ENCODE measurements at regions not wholly inside any gene's neighbourhood (a gene's known extent, or its start where the extent isn't known, plus 50 kb on each side); places are given as distances from the start of the nearest gene placed in this dataset.

GRCh38 chr12:86748894-86749293 lies 492.7 kb upstream of the MGAT4C start:
- no peak for TF ChIP-seq EZH2 (IDR thresholded peaks at IDR 0.05; ENCODE audit: insufficient read depth, poor library complexity, severe bottlenecking)
- TF ChIP-seq EZH2phosphoT487 (IDR thresholded peaks at IDR 0.05; ENCODE audit: insufficient read depth, low read depth) = no peak
